ENCODE measurements at regions not wholly inside any gene's neighbourhood (a gene's known extent, or its start where the extent isn't known, plus 50 kb on each side); places are given as distances from the start of the nearest gene placed in this dataset.

- 82 to 84% methylated on average over 5 of the region's 5 CpGs for WGBS, 2 donors
- no peak overlapping the region for H3K4me3 ChIP-seq (ENCODE audit: low read depth, poor library complexity, severe bottlenecking)
- intact Hi-C loops (cut with DNase I; ENCODE audit: low total_unique reads) = no loop called here
- DNase-seq (ENCODE audit: low spot score in 2 of 2) = no peak
- no peak for TF ChIP-seq CTCF (IDR thresholded peaks at IDR 0.05)
- TF ChIP-seq POLR2A (IDR thresholded peaks at IDR 0.05) = no peak
Measured at GRCh38 chr2:180660881-180661685, 319.3 kb upstream of the UBE2E3 start.

GRCh38 chr2:180660207-180660606 is 320.2 kb upstream of the UBE2E3 start:
- no peak for DNase-seq (ENCODE audit: low spot score in 2 of 2)
- H3K4me3 ChIP-seq (ENCODE audit: low read depth, poor library complexity, severe bottlenecking) = no peak overlapping the region
- 84 to 92% methylated on average over 8 of the region's 8 CpGs for WGBS, 2 donors
- TF ChIP-seq POLR2A (IDR thresholded peaks at IDR 0.05) (no peak), CTCF (IDR thresholded peaks at IDR 0.05) (no peak)
- intact Hi-C loops (cut with DNase I; ENCODE audit: low total_unique reads) = no loop called here

GRCh38 chr2:180657054-180657453 is 323.4 kb upstream of the UBE2E3 start:
- intact Hi-C loops (cut with DNase I; ENCODE audit: low total_unique reads) = no loop called here
- no peak overlapping the region for H3K4me3 ChIP-seq (ENCODE audit: low read depth, poor library complexity, severe bottlenecking)
- TF ChIP-seq CTCF (IDR thresholded peaks at IDR 0.05) (no peak), POLR2A (IDR thresholded peaks at IDR 0.05) (no peak)
- DNase-seq (ENCODE audit: low spot score in 2 of 2) = no peak
- 91 to 100% methylated on average over 1 of the region's 1 CpG for WGBS, 2 donors

GRCh38 chr2:180656455-180656847 is 324.0 kb upstream of the UBE2E3 start:
- TF ChIP-seq CTCF (IDR thresholded peaks at IDR 0.05) = no peak
- TF ChIP-seq POLR2A (IDR thresholded peaks at IDR 0.05) = no peak
- intact Hi-C loops (cut with DNase I; ENCODE audit: low total_unique reads) = no loop called here
- no peak for DNase-seq (ENCODE audit: low spot score in 2 of 2)
- WGBS, 2 donors = 58 to 67% methylated on average over 1 of the region's 1 CpG
- H3K4me3 ChIP-seq (ENCODE audit: low read depth, poor library complexity, severe bottlenecking) = no peak overlapping the region

- DNase-seq (ENCODE audit: low spot score in 2 of 2) = no peak
- no peak overlapping the region for H3K4me3 ChIP-seq (ENCODE audit: low read depth, poor library complexity, severe bottlenecking)
- TF ChIP-seq POLR2A (IDR thresholded peaks at IDR 0.05) (no peak), CTCF (IDR thresholded peaks at IDR 0.05) (no peak)
- 78 to 87% methylated on average over 1 of the region's 1 CpG for whole genome bisulfite sequencing, 2 donors
- intact Hi-C loops (cut with DNase I; ENCODE audit: low total_unique reads) = no loop called here
Measured at GRCh38 chr2:180655842-180656454, 324.5 kb upstream of the UBE2E3 start.

Data from lower leg skin (tissue), 4 donors.